ENCODE measurements at regions not wholly inside any gene's neighbourhood (a gene's known extent, or its start where the extent isn't known, plus 50 kb on each side); places are given as distances from the start of the nearest gene placed in this dataset.

DNA sequence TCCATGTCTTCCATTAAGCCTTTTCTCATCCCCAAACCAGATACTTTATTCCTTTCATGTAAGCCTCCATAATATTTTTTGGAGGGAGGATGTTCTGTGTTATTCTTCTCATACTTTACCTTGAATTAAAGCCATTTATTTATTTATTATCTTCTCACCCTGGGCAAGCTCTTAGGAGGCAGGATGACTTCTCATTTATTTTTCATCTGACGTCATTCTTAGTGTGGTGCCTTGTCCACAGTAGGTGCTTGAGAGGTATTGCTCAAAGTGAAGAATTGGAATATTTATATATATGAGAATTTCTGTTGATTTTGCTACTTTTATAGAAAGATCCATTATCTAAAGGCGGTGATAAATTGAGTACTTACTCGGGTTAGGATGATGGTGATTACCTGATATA lies 458.3 kb upstream of the ACTBL2 start:
- no peak overlapping the region for H3K4me3 ChIP-seq (ENCODE audit: control insufficient read depth in 2 of 3, extremely low read depth in 1 of 3, insufficient read depth in 2 of 3, low read depth in 1 of 3, low read length in 3 of 3)
- no peak for FAIRE-seq
- no peaks in the 10 kb centered on the region for H3K9me3 ChIP-seq (ENCODE audit: control insufficient read depth, low read depth, low read length)
- H3K27ac ChIP-seq (ENCODE audit: control insufficient read depth, insufficient read depth, low read length) = no peak overlapping the region
- DNase-seq (ENCODE audit: low read depth, low spot score) = no peak
- no peaks in the 10 kb centered on the region for H3K9me1 ChIP-seq (ENCODE audit: control insufficient read depth, extremely low read depth, insufficient read depth, low read length)
- no peak overlapping the region for H3K9ac ChIP-seq (ENCODE audit: control insufficient read depth, extremely low read depth, insufficient read depth, low read length)
- no peaks in the 10 kb centered on the region for H4K20me1 ChIP-seq (ENCODE audit: control insufficient read depth, extremely low read depth, insufficient read depth, low read length)
- TF ChIP-seq, protein P1, sequence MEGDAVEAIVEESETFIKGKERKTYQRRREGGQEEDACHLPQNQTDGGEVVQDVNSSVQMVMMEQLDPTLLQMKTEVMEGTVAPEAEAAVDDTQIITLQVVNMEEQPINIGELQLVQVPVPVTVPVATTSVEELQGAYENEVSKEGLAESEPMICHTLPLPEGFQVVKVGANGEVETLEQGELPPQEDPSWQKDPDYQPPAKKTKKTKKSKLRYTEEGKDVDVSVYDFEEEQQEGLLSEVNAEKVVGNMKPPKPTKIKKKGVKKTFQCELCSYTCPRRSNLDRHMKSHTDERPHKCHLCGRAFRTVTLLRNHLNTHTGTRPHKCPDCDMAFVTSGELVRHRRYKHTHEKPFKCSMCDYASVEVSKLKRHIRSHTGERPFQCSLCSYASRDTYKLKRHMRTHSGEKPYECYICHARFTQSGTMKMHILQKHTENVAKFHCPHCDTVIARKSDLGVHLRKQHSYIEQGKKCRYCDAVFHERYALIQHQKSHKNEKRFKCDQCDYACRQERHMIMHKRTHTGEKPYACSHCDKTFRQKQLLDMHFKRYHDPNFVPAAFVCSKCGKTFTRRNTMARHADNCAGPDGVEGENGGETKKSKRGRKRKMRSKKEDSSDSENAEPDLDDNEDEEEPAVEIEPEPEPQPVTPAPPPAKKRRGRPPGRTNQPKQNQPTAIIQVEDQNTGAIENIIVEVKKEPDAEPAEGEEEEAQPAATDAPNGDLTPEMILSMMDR (optimal IDR thresholded peaks at IDR 0.05 in 1 of 3, IDR thresholded peaks at IDR 0.05 in 1 of 3, conservative IDR thresholded peaks at IDR 0.05 in 1 of 3; ENCODE audit: extremely low read depth in 1 of 3, insufficient read depth in 2 of 3, low read length in 3 of 3) = no peak
- no peak for TF ChIP-seq EZH2 (IDR thresholded peaks at IDR 0.05; ENCODE audit: low read length)
- no peaks in the 10 kb centered on the region for H3K4me1 ChIP-seq (ENCODE audit: control insufficient read depth, extremely low read depth, insufficient read depth, low read length)
- dilution Hi-C loops (cut with MboI; ENCODE audit: extremely low pct_ligation_motif_present, low sequenced_read_pairs) = no loop called here
- no peaks in the 10 kb centered on the region for H3K79me2 ChIP-seq (ENCODE audit: control insufficient read depth, insufficient read depth, low read length)
- no peak overlapping the region for H2AFZ ChIP-seq (ENCODE audit: control insufficient read depth, low read length)
- no peaks in the 10 kb centered on the region for H3K27me3 ChIP-seq (ENCODE audit: control insufficient read depth, extremely low read depth, insufficient read depth, low read length)
- no peaks in the 10 kb centered on the region for H3K36me3 ChIP-seq (ENCODE audit: control insufficient read depth in 2 of 2, extremely low read depth in 1 of 2, insufficient read depth in 2 of 2, low read length in 2 of 2)
- H3K4me2 ChIP-seq (ENCODE audit: control insufficient read depth, extremely low read depth, insufficient read depth, low read depth, low read length) = no peak overlapping the region

DNA sequence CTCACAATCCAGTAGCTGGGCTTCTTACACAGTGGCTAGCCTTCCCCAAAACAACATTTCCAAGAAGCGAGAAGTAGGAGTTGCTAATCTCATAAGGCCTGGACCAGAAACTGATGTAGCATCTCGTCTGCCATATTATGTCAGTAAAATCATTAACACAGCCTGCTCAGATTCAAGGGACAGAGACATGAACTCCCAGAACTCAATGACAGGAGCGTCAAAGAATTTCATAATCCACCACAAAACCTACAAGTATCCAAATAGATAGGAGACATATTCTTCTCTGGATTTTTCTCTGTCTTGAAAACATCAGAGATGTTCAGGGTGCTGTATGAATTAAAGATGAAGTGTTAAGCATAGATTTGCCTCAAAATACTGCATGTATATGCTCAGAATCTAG lies 457.6 kb upstream of the ACTBL2 start:
- FAIRE-seq = no peak
- dilution Hi-C loops (cut with MboI; ENCODE audit: extremely low pct_ligation_motif_present, low sequenced_read_pairs) = no loop called here
- no peak overlapping the region for H3K4me2 ChIP-seq (ENCODE audit: control insufficient read depth, extremely low read depth, insufficient read depth, low read depth, low read length)
- H3K79me2 ChIP-seq (ENCODE audit: control insufficient read depth, insufficient read depth, low read length) = no peaks in the 10 kb centered on the region
- no peak for DNase-seq (ENCODE audit: low read depth, low spot score)
- TF ChIP-seq, protein P1 (optimal IDR thresholded peaks at IDR 0.05 in 1 of 3, IDR thresholded peaks at IDR 0.05 in 1 of 3, conservative IDR thresholded peaks at IDR 0.05 in 1 of 3; ENCODE audit: extremely low read depth in 1 of 3, insufficient read depth in 2 of 3, low read length in 3 of 3) = no peak
- TF ChIP-seq EZH2 (IDR thresholded peaks at IDR 0.05; ENCODE audit: low read length) = no peak
- no peak overlapping the region for H3K9ac ChIP-seq (ENCODE audit: control insufficient read depth, extremely low read depth, insufficient read depth, low read length)
- H3K36me3 ChIP-seq (ENCODE audit: control insufficient read depth in 2 of 2, extremely low read depth in 1 of 2, insufficient read depth in 2 of 2, low read length in 2 of 2) = no peaks in the 10 kb centered on the region
- H3K27me3 ChIP-seq (ENCODE audit: control insufficient read depth, extremely low read depth, insufficient read depth, low read length) = no peaks in the 10 kb centered on the region
- no peaks in the 10 kb centered on the region for H3K4me1 ChIP-seq (ENCODE audit: control insufficient read depth, extremely low read depth, insufficient read depth, low read length)
- H4K20me1 ChIP-seq (ENCODE audit: control insufficient read depth, extremely low read depth, insufficient read depth, low read length) = no peaks in the 10 kb centered on the region
- no peaks in the 10 kb centered on the region for H3K9me3 ChIP-seq (ENCODE audit: control insufficient read depth, low read depth, low read length)
- H2AFZ ChIP-seq (ENCODE audit: control insufficient read depth, low read length) = no peak overlapping the region
- no peak overlapping the region for H3K4me3 ChIP-seq (ENCODE audit: control insufficient read depth in 2 of 3, extremely low read depth in 1 of 3, insufficient read depth in 2 of 3, low read depth in 1 of 3, low read length in 3 of 3)
- H3K27ac ChIP-seq (ENCODE audit: control insufficient read depth, insufficient read depth, low read length) = no peak overlapping the region
- no peaks in the 10 kb centered on the region for H3K9me1 ChIP-seq (ENCODE audit: control insufficient read depth, extremely low read depth, insufficient read depth, low read length)
